ENCODE measurements at regions not wholly inside any gene's neighbourhood (a gene's known extent, or its start where the extent isn't known, plus 50 kb on each side); places are given as distances from the start of the nearest gene placed in this dataset.

DNA sequence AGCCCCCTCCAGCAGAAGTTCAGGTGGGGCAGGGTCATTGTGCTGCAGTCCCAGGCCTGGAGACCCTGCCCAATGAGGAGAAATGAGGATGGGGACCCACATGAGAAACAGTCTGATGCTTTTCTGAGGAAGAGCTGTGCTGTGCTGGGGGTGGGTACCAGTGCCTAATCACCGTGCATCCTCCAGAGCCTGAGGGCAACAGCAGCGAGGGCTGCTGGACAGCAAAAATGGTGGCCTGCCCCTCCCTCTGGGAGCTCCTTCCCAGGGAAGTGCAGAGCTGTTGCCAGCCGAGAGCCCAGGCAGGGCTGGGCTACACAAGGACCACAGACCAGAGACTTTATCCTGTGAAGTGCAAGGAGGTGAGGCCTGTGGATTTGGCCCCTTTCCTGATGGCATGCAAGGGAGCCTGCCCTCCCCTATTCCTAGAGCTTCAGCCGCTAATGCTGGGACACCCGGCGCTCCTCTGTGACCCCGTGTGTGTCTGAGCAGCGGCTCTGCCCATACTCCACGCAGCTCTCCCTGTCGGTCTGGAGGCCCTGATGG, 134.8 kb downstream of the DSEL start:
- TF ChIP-seq CTCF (IDR thresholded peaks at IDR 0.05 in 4 of 5, conservative IDR thresholded peaks at IDR 0.05 in 1 of 5) (no peak), POLR2A (IDR thresholded peaks at IDR 0.05) (no peak)

Data from gastrocnemius medialis (tissue), 4 donors.